K562 (cell line): ENCODE measurements at regions not wholly inside any gene's neighbourhood (a gene's known extent, or its start where the extent isn't known, plus 50 kb on each side); places are given as distances from the start of the nearest gene placed in this dataset.

ENCODE experiments used
- ATAC-seq: fragments of 200-7000 bp; cut with Tn5 transposase; 3 replicates; pipeline ENCODE4 v1.9.1; 2020; ENCODE audit warnings: moderate library complexity
- BruUV-seq: library from RNA; stranded (reverse); fragments of 400-500 nt; replicated peaks from 2 replicates; lab custom pipeline; 2021; lab: Mats Ljungman, UMichigan
- CTCF ChIA-PET: fragments of 300-600 bp; formaldehyde crosslinking; extraction: SDS; loops from one replicate; lab custom pipeline; 2021; ENCODE audit warnings: low intra/inter-chr PET ratio; lab: Yijun Ruan, JAX
- POLR2A ChIA-PET: fragments of 300-600, 350-650 bp; sonication (Branson Sonifier 250); formaldehyde crosslinking; extraction: SDS; loops from one replicate; lab custom pipeline; 2021; ENCODE audit warnings: antibody characterized with exemption, inconsistent platforms; lab: Yijun Ruan, JAX
- DNase-seq, 4 experiments: peaks; one replicate each; pipeline versions ENCODE4 v3.0.0 to v3.0.0-alpha.2; 2011 to 2018; ENCODE audit warnings: low spot score in 3 of 4, mixed read lengths in 3 of 4; ENCODE audit errors: extremely low read depth in 1 of 4
- FAIRE-seq: peaks from 2 replicates; lab custom pipeline; 2011; peaks lifted over from hg19 to GRCh38; lab: Jason Lieb, UNC
- H2AFZ ChIP-seq: 2 replicates; pipeline ENCODE4 v1.6.0; 2011; ENCODE audit warnings: low read depth, low read length, control low read depth, inconsistent platforms
- H3K27ac ChIP-seq: fragments of 200-600 bp; 3 replicates; pipeline ENCODE4 v1.8.0; 2011; ENCODE audit warnings: low read depth, mild to moderate bottlenecking, control low read depth, inconsistent platforms, low read length, moderate library complexity, mixed read lengths; ENCODE audit errors: extremely low read depth
- H3K27me3 ChIP-seq, 2 experiments: fragments of 300-600 bp in 1 of 2; 2 replicates in 1 of 2; 3 replicates in 1 of 2; pipeline versions ENCODE4 v1.6.0 to v1.8.0; 2011; ENCODE audit warnings: inconsistent platforms in 2 of 2, low read length in 2 of 2, mild to moderate bottlenecking in 1 of 2, mixed read lengths in 1 of 2, moderate library complexity in 1 of 2; ENCODE audit not compliant: control insufficient read depth in 2 of 2, insufficient read depth in 2 of 2
- H3K36me3 ChIP-seq: fragments of 300-600 bp; 3 replicates; pipeline ENCODE4 v1.8.0; 2011; ENCODE audit warnings: mild to moderate bottlenecking, low read length, inconsistent platforms; ENCODE audit not compliant: control insufficient read depth, insufficient read depth
- H3K4me1 ChIP-seq, 2 experiments: fragments of 200-600 bp in 1 of 2; replicated peaks in 1 of 2; 2 replicates in 1 of 2; 3 replicates in 1 of 2; pipeline versions ENCODE4 v1.5.1 to v1.8.0; 2011; ENCODE audit warnings: inconsistent platforms in 2 of 2, low read length in 2 of 2, mild to moderate bottlenecking in 1 of 2, mixed read lengths in 1 of 2, moderate library complexity in 1 of 2; ENCODE audit not compliant: control insufficient read depth in 2 of 2, insufficient read depth in 2 of 2
- H3K4me2 ChIP-seq: 2 replicates; pipeline ENCODE4 v1.6.1; 2011; ENCODE audit warnings: low read length, control low read depth, inconsistent platforms, mixed read lengths; ENCODE audit not compliant: insufficient read depth
- H3K4me3 ChIP-seq: fragments of 200-600 bp; sonication (generic), shearing (Covaris generic); 2 replicates; pipeline ENCODE4 v1.5.1; 2016; ENCODE audit warnings: control low read depth, inconsistent platforms
- H3K79me2 ChIP-seq: fragments of 200-600 bp; 3 replicates; pipeline ENCODE4 v1.8.0; 2011; ENCODE audit warnings: low read length, inconsistent platforms; ENCODE audit not compliant: control insufficient read depth, insufficient read depth
- H3K9ac ChIP-seq, 2 experiments: 2 replicates each; pipeline versions ENCODE4 v1.6.0 to v1.6.1; 2011; ENCODE audit warnings: low read depth in 2 of 2, low read length in 2 of 2, control low read depth in 1 of 2, inconsistent platforms in 1 of 2, mild to moderate bottlenecking in 1 of 2, mixed read lengths in 1 of 2; ENCODE audit not compliant: insufficient read depth in 1 of 2
- H3K9me1 ChIP-seq: one replicate; pipeline ENCODE4 v1.6.0; 2011; ENCODE audit warnings: inconsistent platforms, mild to moderate bottlenecking, low read length, moderate library complexity; ENCODE audit not compliant: control insufficient read depth, insufficient read depth
- H3K9me3 ChIP-seq: replicated peaks from 2 replicates; pipeline ENCODE4 v1.5.1; 2011; ENCODE audit warnings: low read depth, low read length, inconsistent platforms; ENCODE audit not compliant: control insufficient read depth, insufficient read depth
- H4K20me1 ChIP-seq: replicated peaks from 2 replicates; pipeline ENCODE4 v1.6.1; 2011; ENCODE audit warnings: low read length, inconsistent platforms, mixed read lengths; ENCODE audit not compliant: control insufficient read depth, insufficient read depth
- AFF4 ChIP-seq: sonication (generic); formaldehyde crosslinking; IDR thresholded peaks from 2 replicates; pipeline ENCODE4 v1.8.0; 2023; ENCODE audit warnings: mild to moderate bottlenecking, missing genetic modification reagents
- HNRNPK ChIP-seq: fragments of 200-400 bp; formaldehyde crosslinking; IDR thresholded peaks from one replicate; pipeline ENCODE4 v1.6.1; 2018; ENCODE audit warnings: mild to moderate bottlenecking, low read depth, low read length; ENCODE audit not compliant: poor library complexity, severe bottlenecking
- NKRF ChIP-seq: fragments of 450-650 bp; IDR thresholded peaks from 2 replicates; pipeline ENCODE4 v1.6.1; 2016; ENCODE audit warnings: borderline replicate concordance
- PRDM10 ChIP-seq: fragments of 450-650 bp; IDR thresholded peaks from 2 replicates; pipeline ENCODE4 v1.6.1; 2018; ENCODE audit not compliant: partially characterized antibody
- RAD21 ChIP-seq, 2 experiments: fragments of 250-450 bp in 1 of 2; fragments of 450-650 bp in 1 of 2; sonication (Bioruptor Pico) in 1 of 2; formaldehyde crosslinking in 1 of 2; IDR thresholded peaks in 1 of 2; conservative IDR thresholded peaks in 1 of 2; 2 replicates each; pipeline versions ENCODE4 v1.4.0 to v1.8.0; 2020 to 2022; ENCODE audit warnings: mild to moderate bottlenecking in 2 of 2, moderate library complexity in 1 of 2
- ZBTB8A ChIP-seq: fragments of 450-650 bp; IDR thresholded peaks from 2 replicates; pipeline ENCODE4 v1.6.1; 2018; ENCODE audit warnings: mild to moderate bottlenecking, moderate library complexity; ENCODE audit not compliant: partially characterized antibody
- ZNF175 ChIP-seq: fragments of 200-800 bp; sonication (Bioruptor generic); IDR thresholded peaks from 2 replicates; pipeline ENCODE4 v1.6.1; 2016; ENCODE audit warnings: low read depth, mild to moderate bottlenecking, missing genetic modification characterization, missing compliant biosample characterization
- ZNF253 ChIP-seq: fragments of 250-450 bp; sonication (Bioruptor Pico); conservative IDR thresholded peaks from 2 replicates; pipeline ENCODE4 v1.6.1; 2021; ENCODE audit warnings: mild to moderate bottlenecking
- ZNF444 ChIP-seq: fragments of 250-450 bp; sonication (Bioruptor Pico); IDR thresholded peaks from 2 replicates; pipeline ENCODE4 v1.4.0; 2020; ENCODE audit warnings: mild to moderate bottlenecking, moderate library complexity
- ZNF668 ChIP-seq: fragments of 250-450 bp; sonication (Bioruptor Pico); IDR thresholded peaks from 2 replicates; pipeline ENCODE4 v1.8.0; 2022; ENCODE audit warnings: mild to moderate bottlenecking, inconsistent platforms
- WGBS: fragments of 100-300 bp; shearing (Covaris generic); methylation state at CpG from one replicate; pipeline ENCODE4 v1.1.6; 2016; ENCODE audit warnings: low coverage, mixed read lengths; ENCODE audit not compliant: insufficient coverage; ENCODE audit errors: missing lambda C conversion rate; 5-methylcytosine and 5-hydroxymethylcytosine counted together
- in situ Hi-C: fragments of 300-500 bp; cut with MboI; formaldehyde crosslinking; loops from 4 replicates; pipeline ENCODE4 v1.15.0; 2018; ENCODE audit warnings: inconsistent platforms, mixed read lengths
- intact Hi-C: fragments of 100-400 bp; cut with micrococcal nuclease; formaldehyde crosslinking; loops from 2 replicates; pipeline ENCODE4 v1.14.2; 2022

- in situ Hi-C loops = no loop called here
- no peak overlapping the region for H3K4me2 ChIP-seq
- CTCF ChIA-PET = no interaction called here
- H3K79me2 ChIP-seq = no peaks in the 10 kb centered on the region
- no peaks in the 10 kb centered on the region; the same call in 1 of the 2 replicates for H3K9me3 ChIP-seq
- no peak overlapping the region for H3K27ac ChIP-seq
- no peak overlapping the region for H3K4me3 ChIP-seq
- no peak overlapping the region for H2AFZ ChIP-seq
- no peak overlapping the region for H3K9ac ChIP-seq
- no TSS peak for BruUV-seq
- no peaks in the 10 kb centered on the region for H3K27me3 ChIP-seq
- H3K9me1 ChIP-seq = no peaks in the 10 kb centered on the region
- whole genome bisulfite sequencing = 3% methylated on average over 4 of the region's 4 CpGs
- POLR2A ChIA-PET = no interaction called here
- H4K20me1 ChIP-seq = no peaks in the 10 kb centered on the region
- FAIRE-seq (no peak), ATAC-seq (no peak), DNase-seq (no peak)
- no peaks in the 10 kb centered on the region for H3K4me1 ChIP-seq
- H3K36me3 ChIP-seq = no peaks in the 10 kb centered on the region
- intact Hi-C loops = no loop called here
- TF ChIP-seq AFF4 (CRISPR knock-in tag) = no peak
- no peak for TF ChIP-seq ZNF444 (CRISPR knock-in tag)
- TF ChIP-seq ZBTB8A = no peak
- no peak for TF ChIP-seq ZNF668
- TF ChIP-seq RAD21 (CRISPR knock-in tag; conservative IDR thresholded peaks at IDR 0.05 in 1 of 2, IDR thresholded peaks at IDR 0.05 in 1 of 2) = no peak
- no peak for TF ChIP-seq ZNF253 (CRISPR knock-in tag)
- no peak for TF ChIP-seq HNRNPK
- TF ChIP-seq PRDM10 = no peak
- TF ChIP-seq NKRF = no peak
- no peak for TF ChIP-seq ZNF175 (CRISPR knock-in tag)
These were observed 255.2 kb upstream of the ZC3H12C start for GRCh38 chr11:109838026-109838425.
